OCI-LY3 (cell line): ENCODE measurements at regions not wholly inside any gene's neighbourhood (a gene's known extent, or its start where the extent isn't known, plus 50 kb on each side); places are given as distances from the start of the nearest gene placed in this dataset.

Experiments
- H2AFZ ChIP-seq: fragments of 200-600, 300-600 bp; shearing (Covaris generic); 2 replicates; pipeline ENCODE4 v1.6.0; 2014; ENCODE audit warnings: antibody characterized with exemption, low read depth, low read length
- H3K27ac ChIP-seq: fragments of 200-600, 300-600 bp; sonication (generic); 2 replicates; pipeline ENCODE4 v1.5.1; 2014; ENCODE audit warnings: mild to moderate bottlenecking, low read length, moderate library complexity, mixed read lengths
- H3K27me3 ChIP-seq: fragments of 200-600, 300-600 bp; sonication (generic); 2 replicates; pipeline ENCODE4 v1.6.1; 2014; ENCODE audit warnings: low read depth, low read length, mixed read lengths
- H3K36me3 ChIP-seq: fragments of 200-600, 300-600 bp; sonication (generic); replicated peaks from 2 replicates; pipeline ENCODE3; 2014; ENCODE audit warnings: low read depth, low read length, mixed read lengths
- H3K4me1 ChIP-seq: fragments of 300-600, 200-600 bp; sonication (generic); 2 replicates; pipeline ENCODE4 v1.6.1; 2014; ENCODE audit warnings: low read length, mixed read lengths
- H3K4me2 ChIP-seq: fragments of 200-600, 300-600 bp; sonication (generic); 2 replicates; pipeline ENCODE4 v1.6.1; 2014; ENCODE audit warnings: low read length, mixed read lengths
- H3K4me3 ChIP-seq: fragments of 300-600, 200-600 bp; sonication (generic); 2 replicates; pipeline ENCODE4 v1.5.1; 2014; ENCODE audit warnings: antibody characterized with exemption, mild to moderate bottlenecking, low read length, moderate library complexity
- H3K79me2 ChIP-seq: fragments of 300-600, 200-600 bp; shearing (Covaris generic); 2 replicates; pipeline ENCODE4 v1.6.1; 2014; ENCODE audit warnings: mild to moderate bottlenecking, low read length, mixed read lengths
- H3K9ac ChIP-seq: fragments of 300-600, 200-600 bp; shearing (Covaris generic); 2 replicates; pipeline ENCODE4 v1.6.0; 2014; ENCODE audit warnings: mild to moderate bottlenecking, low read length, moderate library complexity
- H3K9me3 ChIP-seq: fragments of 200-600, 300-600 bp; shearing (Covaris generic); 2 replicates; pipeline ENCODE4 v1.6.1; 2014; ENCODE audit warnings: low read length, mixed read lengths; ENCODE audit not compliant: insufficient read depth
- H4K20me1 ChIP-seq: fragments of 200-600, 300-600 bp; sonication (generic); 2 replicates; pipeline ENCODE4 v1.6.1; 2016; ENCODE audit warnings: low read length, mixed read lengths; ENCODE audit not compliant: insufficient read depth
- EZH2phosphoT487 ChIP-seq: fragments of 200-600 bp; shearing (Covaris generic); IDR thresholded peaks from 2 replicates; pipeline ENCODE4 v1.6.1; 2018; ENCODE audit warnings: antibody characterized with exemption, mixed run types, low read depth
- TF ChIP-seq, protein P1 (sequence below): fragments of 200-600, 300-600 bp; sonication (generic); IDR thresholded peaks from 2 replicates; pipeline ENCODE4 v1.5.1; 2014; ENCODE audit warnings: antibody characterized with exemption, low read length, low read depth

DNA sequence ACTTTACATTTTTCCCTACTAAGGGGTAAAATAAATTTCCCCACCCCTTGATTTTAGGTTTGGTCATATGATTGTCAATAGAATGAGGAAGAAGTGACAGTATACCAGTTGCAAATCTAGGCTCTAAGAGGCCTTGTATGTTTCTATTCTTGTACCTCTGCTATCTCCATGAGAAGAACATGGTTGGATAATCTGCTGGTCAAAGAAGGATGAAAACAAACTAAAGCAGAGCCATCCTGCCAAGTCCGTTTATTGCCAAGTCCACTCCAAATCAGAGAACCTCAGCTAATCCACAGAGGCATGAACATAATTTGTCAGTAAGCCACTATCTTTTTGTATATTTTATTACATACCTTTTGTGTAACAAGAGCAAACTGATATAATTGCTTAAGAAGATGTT lies 98.0 kb downstream of the CRPPA start:
- Histone ChIP-seq H4K20me1 (no peaks in the 10 kb centered on the region), H3K27me3 (no peaks in the 10 kb centered on the region), H3K36me3 (no peaks in the 10 kb centered on the region), H3K9me3 (no peaks in the 10 kb centered on the region), H3K4me2 (no peak overlapping the region), H3K4me1 (peaks cover 4% of the 10 kb centered on the region), H3K4me3 (no peak overlapping the region), H3K79me2 (no peaks in the 10 kb centered on the region), H3K9ac (no peak overlapping the region), H3K27ac (no peak overlapping the region), H2AFZ (no peak overlapping the region)
- TF ChIP-seq, protein P1, sequence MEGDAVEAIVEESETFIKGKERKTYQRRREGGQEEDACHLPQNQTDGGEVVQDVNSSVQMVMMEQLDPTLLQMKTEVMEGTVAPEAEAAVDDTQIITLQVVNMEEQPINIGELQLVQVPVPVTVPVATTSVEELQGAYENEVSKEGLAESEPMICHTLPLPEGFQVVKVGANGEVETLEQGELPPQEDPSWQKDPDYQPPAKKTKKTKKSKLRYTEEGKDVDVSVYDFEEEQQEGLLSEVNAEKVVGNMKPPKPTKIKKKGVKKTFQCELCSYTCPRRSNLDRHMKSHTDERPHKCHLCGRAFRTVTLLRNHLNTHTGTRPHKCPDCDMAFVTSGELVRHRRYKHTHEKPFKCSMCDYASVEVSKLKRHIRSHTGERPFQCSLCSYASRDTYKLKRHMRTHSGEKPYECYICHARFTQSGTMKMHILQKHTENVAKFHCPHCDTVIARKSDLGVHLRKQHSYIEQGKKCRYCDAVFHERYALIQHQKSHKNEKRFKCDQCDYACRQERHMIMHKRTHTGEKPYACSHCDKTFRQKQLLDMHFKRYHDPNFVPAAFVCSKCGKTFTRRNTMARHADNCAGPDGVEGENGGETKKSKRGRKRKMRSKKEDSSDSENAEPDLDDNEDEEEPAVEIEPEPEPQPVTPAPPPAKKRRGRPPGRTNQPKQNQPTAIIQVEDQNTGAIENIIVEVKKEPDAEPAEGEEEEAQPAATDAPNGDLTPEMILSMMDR, result no peak
- TF ChIP-seq EZH2phosphoT487, result no peak

- no peaks in the 10 kb centered on the region for H3K9me3 ChIP-seq
- no peaks in the 10 kb centered on the region for H3K36me3 ChIP-seq
- H3K9ac ChIP-seq, result no peak overlapping the region
- no peaks in the 10 kb centered on the region for H4K20me1 ChIP-seq
- H3K27me3 ChIP-seq, result no peaks in the 10 kb centered on the region
- no peak overlapping the region for H2AFZ ChIP-seq
- no peak overlapping the region for H3K4me2 ChIP-seq
- H3K4me3 ChIP-seq, result no peak overlapping the region
- no peaks in the 10 kb centered on the region for H3K79me2 ChIP-seq
- no peak for TF ChIP-seq EZH2phosphoT487
- TF ChIP-seq, protein P1, result no peak
- no peak overlapping the region for H3K27ac ChIP-seq
- H3K4me1 ChIP-seq, result no peaks in the 10 kb centered on the region
Measured at GRCh38 chr7:16320099-16320660, 101.2 kb downstream of the CRPPA start.

DNA sequence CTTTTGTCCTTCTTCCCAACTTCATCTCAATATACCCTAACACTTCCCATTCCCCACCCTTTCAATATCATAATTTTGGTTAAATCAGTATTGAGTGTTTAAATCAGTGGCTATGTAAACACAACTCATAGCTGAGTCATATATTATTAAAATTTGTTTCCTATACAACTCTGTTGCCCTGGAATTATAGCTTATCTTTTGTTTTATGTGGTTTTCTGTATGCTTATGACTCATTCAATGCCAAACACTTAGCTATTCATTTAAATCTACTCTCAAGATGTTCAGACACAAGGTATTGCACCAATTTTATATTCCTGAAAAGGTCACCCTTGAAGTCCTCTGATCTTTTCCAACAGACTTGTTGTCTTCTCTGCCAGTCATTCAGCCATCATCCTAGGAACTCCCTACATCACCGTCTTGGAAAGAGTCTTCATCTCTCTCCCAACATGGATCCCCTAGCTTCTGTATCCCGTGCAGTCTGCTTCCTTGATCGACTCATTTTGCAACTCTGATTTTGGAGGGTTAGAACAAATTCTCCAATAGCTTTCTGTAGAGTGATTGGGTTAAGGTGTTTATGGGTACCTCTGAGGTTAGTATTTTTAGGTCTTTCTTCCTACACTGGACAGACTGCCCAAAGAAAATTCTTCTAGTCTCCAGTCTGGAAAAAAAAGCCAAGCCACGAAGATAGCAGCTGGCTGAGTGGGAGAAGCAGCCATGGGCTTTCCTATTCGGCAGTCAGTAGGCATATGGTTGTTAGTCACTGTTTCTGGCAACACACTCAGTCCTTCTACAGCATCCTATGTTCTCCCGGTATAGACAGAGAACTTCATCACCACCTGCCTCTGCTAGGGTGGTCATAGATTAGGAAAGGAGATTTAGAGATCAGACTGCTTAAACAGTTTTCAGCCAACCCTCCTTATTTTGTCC lies 102.1 kb downstream of the CRPPA start:
- Histone ChIP-seq H3K27me3 (no peaks in the 10 kb centered on the region), H3K36me3 (no peaks in the 10 kb centered on the region), H3K4me2 (no peak overlapping the region), H4K20me1 (no peaks in the 10 kb centered on the region), H3K27ac (no peak overlapping the region), H3K79me2 (no peaks in the 10 kb centered on the region), H3K9me3 (no peaks in the 10 kb centered on the region), H3K9ac (no peak overlapping the region), H2AFZ (no peak overlapping the region), H3K4me1 (no peaks in the 10 kb centered on the region), H3K4me3 (no peak overlapping the region)
- TF ChIP-seq EZH2phosphoT487, result no peak
- TF ChIP-seq, protein P1, result no peak

GRCh38 chr7:16318463-16318862 lies 102.9 kb downstream of the CRPPA start:
- H3K36me3 ChIP-seq, result no peaks in the 10 kb centered on the region
- H3K27me3 ChIP-seq, result no peaks in the 10 kb centered on the region
- no peaks in the 10 kb centered on the region for H3K79me2 ChIP-seq
- no peak overlapping the region for H3K4me3 ChIP-seq
- H2AFZ ChIP-seq, result no peak overlapping the region
- TF ChIP-seq, protein P1, result no peak
- TF ChIP-seq EZH2phosphoT487, result no peak
- no peak overlapping the region for H3K9ac ChIP-seq
- no peaks in the 10 kb centered on the region for H4K20me1 ChIP-seq
- no peak overlapping the region for H3K4me2 ChIP-seq
- no peaks in the 10 kb centered on the region for H3K4me1 ChIP-seq
- no peak overlapping the region for H3K27ac ChIP-seq
- H3K9me3 ChIP-seq, result no peaks in the 10 kb centered on the region
